ENCODE measurements at regions not wholly inside any gene's neighbourhood (a gene's known extent, or its start where the extent isn't known, plus 50 kb on each side); places are given as distances from the start of the nearest gene placed in this dataset.

- Histone ChIP-seq H3K9me3 (ENCODE audit: control insufficient read depth, insufficient read depth, low read length) (no peaks in the 10 kb centered on the region), H3K27me3 (ENCODE audit: control insufficient read depth, insufficient read depth, low read length) (peaks cover 41% of the 10 kb centered on the region), H3K4me3 (ENCODE audit: low read depth, low read length) (no peak overlapping the region), H3K36me3 (ENCODE audit: control insufficient read depth, insufficient read depth, low read length) (no peaks in the 10 kb centered on the region), H3K9ac (ENCODE audit: low read depth, low read length) (no peak overlapping the region), H3K27ac (ENCODE audit: low read depth, low read length) (no peak overlapping the region), H3K4me1 (ENCODE audit: control insufficient read depth, insufficient read depth, low read length) (no peaks in the 10 kb centered on the region)
Measured at GRCh38 chr11:30116512-30116911, 99.7 kb upstream of the KCNA4 start.

DNA sequence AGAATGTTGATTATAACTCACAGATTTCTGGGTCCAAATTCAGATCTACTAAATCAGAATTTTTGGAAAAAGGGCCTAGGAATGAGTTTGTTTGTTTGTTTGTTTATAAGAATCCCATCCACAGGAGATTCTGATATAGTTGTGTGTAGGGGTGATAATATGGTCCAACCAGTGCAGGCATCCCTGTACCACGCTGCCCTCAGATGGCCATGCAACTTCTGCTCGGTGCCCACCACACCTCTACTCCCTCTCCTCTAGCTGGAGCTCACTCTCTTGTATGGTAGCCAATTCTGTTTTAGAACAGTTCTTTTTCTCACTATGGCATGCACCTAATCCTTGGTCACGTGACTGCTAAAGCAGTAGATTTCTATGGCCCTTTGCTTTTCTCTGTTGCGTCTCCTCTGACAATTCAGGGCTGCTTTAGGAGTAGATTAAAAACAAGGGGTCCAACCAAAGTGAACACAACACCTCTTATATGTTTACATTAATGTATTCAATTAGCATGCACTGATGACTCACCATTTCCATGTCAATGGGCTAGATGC lies 103.3 kb upstream of the KCNA4 start:
- Histone ChIP-seq H3K36me3 (ENCODE audit: control insufficient read depth, insufficient read depth, low read length) (no peaks in the 10 kb centered on the region), H3K9ac (ENCODE audit: low read depth, low read length) (no peak overlapping the region), H3K4me1 (ENCODE audit: control insufficient read depth, insufficient read depth, low read length) (no peaks in the 10 kb centered on the region), H3K9me3 (ENCODE audit: control insufficient read depth, insufficient read depth, low read length) (no peaks in the 10 kb centered on the region), H3K27ac (ENCODE audit: low read depth, low read length) (no peak overlapping the region), H3K27me3 (ENCODE audit: control insufficient read depth, insufficient read depth, low read length) (peaks cover 8% of the 10 kb centered on the region), H3K4me3 (ENCODE audit: low read depth, low read length) (no peak overlapping the region)

- Histone ChIP-seq H3K27me3 (ENCODE audit: control insufficient read depth, insufficient read depth, low read length) (no peaks in the 10 kb centered on the region), H3K27ac (ENCODE audit: low read depth, low read length) (no peak overlapping the region), H3K4me1 (ENCODE audit: control insufficient read depth, insufficient read depth, low read length) (no peaks in the 10 kb centered on the region), H3K36me3 (ENCODE audit: control insufficient read depth, insufficient read depth, low read length) (no peaks in the 10 kb centered on the region), H3K9me3 (ENCODE audit: control insufficient read depth, insufficient read depth, low read length) (no peaks in the 10 kb centered on the region), H3K4me3 (ENCODE audit: low read depth, low read length) (no peak overlapping the region), H3K9ac (ENCODE audit: low read depth, low read length) (no peak overlapping the region)
Measured at GRCh38 chr11:30125456-30125855, 105.4 kb upstream of the FSHB start.

GRCh38 chr11:30128269-30128932 lies 102.4 kb upstream of the FSHB start:
- no peaks in the 10 kb centered on the region for H3K4me1 ChIP-seq (ENCODE audit: control insufficient read depth, insufficient read depth, low read length)
- no peak overlapping the region for H3K27ac ChIP-seq (ENCODE audit: low read depth, low read length)
- H3K36me3 ChIP-seq (ENCODE audit: control insufficient read depth, insufficient read depth, low read length), result no peaks in the 10 kb centered on the region
- H3K9me3 ChIP-seq (ENCODE audit: control insufficient read depth, insufficient read depth, low read length), result no peaks in the 10 kb centered on the region
- no peak overlapping the region for H3K4me3 ChIP-seq (ENCODE audit: low read depth, low read length)
- no peak overlapping the region for H3K9ac ChIP-seq (ENCODE audit: low read depth, low read length)
- no peaks in the 10 kb centered on the region for H3K27me3 ChIP-seq (ENCODE audit: control insufficient read depth, insufficient read depth, low read length)

GRCh38 chr11:30131535-30131934 lies 99.3 kb upstream of the FSHB start:
- H3K4me3 ChIP-seq (ENCODE audit: low read depth, low read length), result no peak overlapping the region
- H3K4me1 ChIP-seq (ENCODE audit: control insufficient read depth, insufficient read depth, low read length), result no peaks in the 10 kb centered on the region

DNA sequence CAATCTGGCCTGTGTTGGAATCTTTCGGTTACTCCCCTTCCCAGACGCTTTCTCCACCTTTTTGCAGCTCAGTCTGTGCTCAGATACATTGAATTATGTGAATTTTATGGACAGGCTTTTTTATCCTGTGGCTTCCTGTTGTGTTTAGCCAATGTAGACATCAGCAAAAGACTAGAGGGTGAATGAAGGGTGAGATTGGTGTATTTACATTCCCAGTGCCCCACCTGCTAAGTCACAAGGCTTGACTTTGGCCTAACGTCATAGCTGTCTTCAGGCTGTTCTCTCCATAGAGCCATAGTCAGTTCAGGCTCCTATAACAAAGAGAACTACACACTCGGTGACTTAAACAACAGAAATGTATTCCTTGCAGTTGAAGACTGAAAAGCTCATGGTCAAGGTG lies 97.5 kb upstream of the FSHB start:
- Histone ChIP-seq H3K9me3 (ENCODE audit: control insufficient read depth, insufficient read depth, low read length) (no peaks in the 10 kb centered on the region), H3K4me1 (ENCODE audit: control insufficient read depth, insufficient read depth, low read length) (no peaks in the 10 kb centered on the region), H3K27ac (ENCODE audit: low read depth, low read length) (no peak overlapping the region)

More at GRCh38 chr11:30131535-30131934, 99.3 kb upstream of the FSHB start:
- Histone ChIP-seq H3K9me3 (ENCODE audit: control insufficient read depth, insufficient read depth, low read length) (no peaks in the 10 kb centered on the region), H3K9ac (ENCODE audit: low read depth, low read length) (no peak overlapping the region), H3K27me3 (ENCODE audit: control insufficient read depth, insufficient read depth, low read length) (no peaks in the 10 kb centered on the region), H3K27ac (ENCODE audit: low read depth, low read length) (no peak overlapping the region), H3K36me3 (ENCODE audit: control insufficient read depth, insufficient read depth, low read length) (no peaks in the 10 kb centered on the region)

DNA sequence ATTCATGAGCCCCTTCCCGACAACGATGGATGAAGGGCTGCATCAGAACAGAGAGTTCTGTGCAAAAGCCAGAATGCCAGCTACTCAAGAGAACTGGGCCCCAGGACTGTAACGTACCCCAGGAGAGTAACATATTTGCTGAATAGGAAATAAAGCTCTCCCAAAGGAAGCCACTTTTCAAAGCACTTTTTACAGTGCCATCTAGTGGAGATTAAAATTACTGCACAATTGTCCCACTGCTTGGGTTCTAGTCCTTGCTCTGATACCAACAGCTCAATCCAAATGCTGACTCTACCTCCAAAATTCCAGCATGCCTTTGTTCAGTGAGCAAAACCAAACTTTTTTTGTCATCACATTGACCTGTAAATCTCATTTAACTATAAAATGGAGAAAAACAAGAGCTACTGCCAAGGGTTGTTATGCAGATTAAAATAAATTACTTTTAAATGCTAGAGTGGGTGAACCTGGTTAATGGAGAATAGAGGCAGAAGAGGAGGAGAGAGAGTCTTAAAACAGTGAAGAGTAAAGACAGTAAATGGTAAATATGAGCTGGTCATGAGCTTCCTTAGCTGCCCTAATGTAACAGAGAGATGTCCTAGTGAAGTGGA lies 87.6 kb upstream of the FSHB start:
- 0 out of 2 replicates have a peak, but pooled peaks cover 4% of the 10 kb centered on the region for H3K27me3 ChIP-seq (ENCODE audit: control insufficient read depth, insufficient read depth, low read length)
- H3K36me3 ChIP-seq (ENCODE audit: control insufficient read depth, insufficient read depth, low read length), result no peaks in the 10 kb centered on the region
- H3K27ac ChIP-seq (ENCODE audit: low read depth, low read length), result no peak overlapping the region

More for the DNA sequence above, 97.5 kb upstream of the FSHB start:
- Histone ChIP-seq H3K27me3 (ENCODE audit: control insufficient read depth, insufficient read depth, low read length) (no peaks in the 10 kb centered on the region), H3K4me3 (ENCODE audit: low read depth, low read length) (no peak overlapping the region), H3K9ac (ENCODE audit: low read depth, low read length) (no peak overlapping the region), H3K36me3 (ENCODE audit: control insufficient read depth, insufficient read depth, low read length) (no peaks in the 10 kb centered on the region)

DNA sequence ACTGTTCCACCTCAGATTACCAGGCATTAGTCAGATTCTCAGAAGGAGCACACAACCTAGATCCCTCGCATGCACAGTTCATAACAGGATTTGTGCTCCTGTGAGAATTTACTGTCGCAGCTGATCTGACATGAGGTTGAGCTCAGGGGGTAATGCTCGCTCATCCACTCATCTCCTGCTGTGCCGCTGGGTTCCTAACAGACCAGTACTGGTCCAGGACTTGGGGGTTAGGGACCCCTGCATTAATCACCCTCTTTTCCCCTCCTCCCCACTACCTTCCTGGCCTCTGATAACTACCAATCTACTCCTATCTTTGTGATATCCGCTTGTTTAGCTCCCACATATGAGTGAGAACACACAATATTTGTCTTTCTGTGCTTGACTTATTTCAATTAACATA lies 83.5 kb upstream of the FSHB start:
- Histone ChIP-seq H3K27me3 (ENCODE audit: control insufficient read depth, insufficient read depth, low read length) (0 out of 2 replicates have a peak, but pooled peaks cover 4% of the 10 kb centered on the region), H3K9ac (ENCODE audit: low read depth, low read length) (no peak overlapping the region), H3K36me3 (ENCODE audit: control insufficient read depth, insufficient read depth, low read length) (no peaks in the 10 kb centered on the region), H3K27ac (ENCODE audit: low read depth, low read length) (no peak overlapping the region), H3K4me1 (ENCODE audit: control insufficient read depth, insufficient read depth, low read length) (no peaks in the 10 kb centered on the region), H3K9me3 (ENCODE audit: control insufficient read depth, insufficient read depth, low read length) (no peaks in the 10 kb centered on the region), H3K4me3 (ENCODE audit: low read depth, low read length) (no peak overlapping the region)

More for the DNA sequence above, 87.6 kb upstream of the FSHB start:
- Histone ChIP-seq H3K9me3 (ENCODE audit: control insufficient read depth, insufficient read depth, low read length) (no peaks in the 10 kb centered on the region), H3K4me3 (ENCODE audit: low read depth, low read length) (no peak overlapping the region), H3K9ac (ENCODE audit: low read depth, low read length) (no peak overlapping the region), H3K4me1 (ENCODE audit: control insufficient read depth, insufficient read depth, low read length) (no peaks in the 10 kb centered on the region)

- Histone ChIP-seq H3K27ac (ENCODE audit: low read depth, low read length) (no peak overlapping the region), H3K27me3 (ENCODE audit: control insufficient read depth, insufficient read depth, low read length) (0 out of 2 replicates have a peak, but pooled peaks cover 4% of the 10 kb centered on the region), H3K36me3 (ENCODE audit: control insufficient read depth, insufficient read depth, low read length) (no peaks in the 10 kb centered on the region), H3K9ac (ENCODE audit: low read depth, low read length) (no peak overlapping the region), H3K4me3 (ENCODE audit: low read depth, low read length) (no peak overlapping the region), H3K4me1 (ENCODE audit: control insufficient read depth, insufficient read depth, low read length) (no peaks in the 10 kb centered on the region), H3K9me3 (ENCODE audit: control insufficient read depth, insufficient read depth, low read length) (no peaks in the 10 kb centered on the region)
Measured at GRCh38 chr11:30149998-30150397, 80.8 kb upstream of the FSHB start.

GRCh38 chr11:30150425-30150824 lies 80.4 kb upstream of the FSHB start:
- H3K27ac ChIP-seq (ENCODE audit: low read depth, low read length), result no peak overlapping the region
- H3K36me3 ChIP-seq (ENCODE audit: control insufficient read depth, insufficient read depth, low read length), result no peaks in the 10 kb centered on the region
- H3K27me3 ChIP-seq (ENCODE audit: control insufficient read depth, insufficient read depth, low read length), result 0 out of 2 replicates have a peak, but pooled peaks cover 4% of the 10 kb centered on the region
- no peak overlapping the region for H3K9ac ChIP-seq (ENCODE audit: low read depth, low read length)
- no peaks in the 10 kb centered on the region for H3K4me1 ChIP-seq (ENCODE audit: control insufficient read depth, insufficient read depth, low read length)
- no peak overlapping the region for H3K4me3 ChIP-seq (ENCODE audit: low read depth, low read length)
- H3K9me3 ChIP-seq (ENCODE audit: control insufficient read depth, insufficient read depth, low read length), result no peaks in the 10 kb centered on the region

- Histone ChIP-seq H3K9me3 (ENCODE audit: control insufficient read depth, insufficient read depth, low read length) (no peaks in the 10 kb centered on the region), H3K27ac (ENCODE audit: low read depth, low read length) (no peak overlapping the region), H3K9ac (ENCODE audit: low read depth, low read length) (no peak overlapping the region), H3K4me1 (ENCODE audit: control insufficient read depth, insufficient read depth, low read length) (no peaks in the 10 kb centered on the region), H3K36me3 (ENCODE audit: control insufficient read depth, insufficient read depth, low read length) (no peaks in the 10 kb centered on the region), H3K4me3 (ENCODE audit: low read depth, low read length) (no peak overlapping the region), H3K27me3 (ENCODE audit: control insufficient read depth, insufficient read depth, low read length) (no peaks in the 10 kb centered on the region)
Measured at GRCh38 chr11:30153008-30153407, 77.8 kb upstream of the FSHB start.

All from HUES48 (cell line).